ENCODE measurements at regions not wholly inside any gene's neighbourhood (a gene's known extent, or its start where the extent isn't known, plus 50 kb on each side); places are given as distances from the start of the nearest gene placed in this dataset.

GRCh38 chr10:4546500-4546899, 279.5 kb upstream of the AKR1E2 start:
- Histone ChIP-seq H3K27me3 (no peaks in the 10 kb centered on the region), H3K36me3 (no peaks in the 10 kb centered on the region), H3K27ac (no peak overlapping the region), H3K9me3 (no peaks in the 10 kb centered on the region), H3K4me1 (no peaks in the 10 kb centered on the region), H3K4me3 (no peak overlapping the region)
- 90% methylated on average over 7 of the region's 7 CpGs for WGBS
- TF ChIP-seq POLR2A (IDR thresholded peaks at IDR 0.05) (no peak), EP300 (IDR thresholded peaks at IDR 0.05) (no peak), CTCF (IDR thresholded peaks at IDR 0.05) (no peak), POLR2AphosphoS5 (IDR thresholded peaks at IDR 0.05) (no peak)
- DNase-seq (ENCODE audit: low spot score in 2 of 2), result no peak

GRCh38 chr10:4545062-4545461, 280.9 kb upstream of the AKR1E2 start:
- DNase-seq (ENCODE audit: low spot score in 2 of 2), result no peak

GRCh38 chr10:4543938-4544533, 282.0 kb upstream of the AKR1E2 start:
- H3K27ac ChIP-seq, result no peak overlapping the region

More at GRCh38 chr10:4545062-4545461, 280.9 kb upstream of the AKR1E2 start:
- Histone ChIP-seq H3K9me3 (no peaks in the 10 kb centered on the region), H3K36me3 (no peaks in the 10 kb centered on the region), H3K4me1 (no peaks in the 10 kb centered on the region), H3K27me3 (no peaks in the 10 kb centered on the region), H3K4me3 (no peak overlapping the region), H3K27ac (no peak overlapping the region)
- 50% methylated on average over 7 of the region's 7 CpGs for WGBS
- TF ChIP-seq CTCF (IDR thresholded peaks at IDR 0.05) (no peak), POLR2A (IDR thresholded peaks at IDR 0.05) (no peak), EP300 (IDR thresholded peaks at IDR 0.05) (no peak), POLR2AphosphoS5 (IDR thresholded peaks at IDR 0.05) (no peak)

GRCh38 chr10:4541292-4541691, 284.7 kb upstream of the AKR1E2 start:
- no peaks in the 10 kb centered on the region for H3K4me1 ChIP-seq
- DNase-seq (ENCODE audit: low spot score in 2 of 2), result no peak
- H3K4me3 ChIP-seq, result no peak overlapping the region
- TF ChIP-seq POLR2AphosphoS5 (IDR thresholded peaks at IDR 0.05) (peak in 2 of 3 donors; percentile 22 to 40), CTCF (IDR thresholded peaks at IDR 0.05) (no peak)
- H3K9me3 ChIP-seq, result no peaks in the 10 kb centered on the region
- no peaks in the 10 kb centered on the region for H3K27me3 ChIP-seq
- H3K27ac ChIP-seq, result no peak overlapping the region
- H3K36me3 ChIP-seq, result no peaks in the 10 kb centered on the region

More at GRCh38 chr10:4543938-4544533, 282.0 kb upstream of the AKR1E2 start:
- Histone ChIP-seq H3K36me3 (no peaks in the 10 kb centered on the region), H3K9me3 (no peaks in the 10 kb centered on the region), H3K4me1 (no peaks in the 10 kb centered on the region), H3K27me3 (no peaks in the 10 kb centered on the region), H3K4me3 (no peak overlapping the region)
- 25% methylated on average over 7 of the region's 7 CpGs for WGBS
- TF ChIP-seq POLR2A (IDR thresholded peaks at IDR 0.05) (no peak), POLR2AphosphoS5 (IDR thresholded peaks at IDR 0.05) (no peak)
- DNase-seq (ENCODE audit: low spot score in 2 of 2), result no peak

GRCh38 chr10:4538016-4538415, 288.0 kb upstream of the AKR1E2 start:
- Histone ChIP-seq H3K4me3 (no peak overlapping the region), H3K36me3 (no peaks in the 10 kb centered on the region), H3K9me3 (no peaks in the 10 kb centered on the region), H3K27me3 (no peaks in the 10 kb centered on the region), H3K4me1 (peaks cover 6% of the 10 kb centered on the region), H3K27ac (no peak overlapping the region)
- TF ChIP-seq POLR2AphosphoS5 (IDR thresholded peaks at IDR 0.05) (no peak), POLR2A (IDR thresholded peaks at IDR 0.05) (no peak), EP300 (IDR thresholded peaks at IDR 0.05) (no peak), CTCF (IDR thresholded peaks at IDR 0.05) (no peak)
- DNase-seq (ENCODE audit: low spot score in 2 of 2), result no peak
- 92% methylated on average over 4 of the region's 4 CpGs for WGBS

- no peak overlapping the region for H3K4me3 ChIP-seq
- H3K27me3 ChIP-seq, result no peaks in the 10 kb centered on the region
- no peak for DNase-seq (ENCODE audit: low spot score in 2 of 2)
- TF ChIP-seq POLR2AphosphoS5 (IDR thresholded peaks at IDR 0.05) (no peak), CTCF (IDR thresholded peaks at IDR 0.05) (no peak), EP300 (IDR thresholded peaks at IDR 0.05) (no peak), POLR2A (IDR thresholded peaks at IDR 0.05) (no peak)
- peaks cover 12% of the 10 kb centered on the region for H3K4me1 ChIP-seq
- WGBS, result 57% methylated on average over 4 of the region's 4 CpGs
- H3K36me3 ChIP-seq, result no peaks in the 10 kb centered on the region
- no peak overlapping the region for H3K27ac ChIP-seq
- H3K9me3 ChIP-seq, result no peaks in the 10 kb centered on the region
These were observed 290.5 kb upstream of the AKR1E2 start for GRCh38 chr10:4535521-4535920.
